GM23338 (cell line): ENCODE measurements at regions not wholly inside any gene's neighbourhood (a gene's known extent, or its start where the extent isn't known, plus 50 kb on each side); places are given as distances from the start of the nearest gene placed in this dataset.
"Not testable (repeated sequence)": the region's sequence is repeated elsewhere in the genome, so short reads cannot be mapped to it uniquely, and the experiment has no call there.

ENCODE experiments used
- CREB1 ChIP-seq: fragments of 250-450 bp; sonication (Bioruptor Pico); IDR thresholded peaks from 2 replicates; pipeline ENCODE4 v1.5.0; 2020; ENCODE audit warnings: low read depth, mild to moderate bottlenecking, moderate library complexity
- EZH2 ChIP-seq: fragments of 200-600 bp; sonication (generic); IDR thresholded peaks from one replicate; pipeline ENCODE4 v1.8.0; 2017; ENCODE audit warnings: antibody characterized with exemption, mild to moderate bottlenecking, low read depth; ENCODE audit not compliant: unreplicated experiment
- EZH2phosphoT487 ChIP-seq: fragments of 200-600 bp; sonication (generic); IDR thresholded peaks from one replicate; pipeline ENCODE4 v1.8.1; 2018; ENCODE audit warnings: antibody characterized with exemption; ENCODE audit not compliant: unreplicated experiment
- JUNB ChIP-seq: IDR thresholded peaks from one replicate; pipeline ENCODE4 v1.6.1; 2016; ENCODE audit warnings: antibody characterized with exemption; ENCODE audit not compliant: unreplicated experiment
- POLR2AphosphoS5 ChIP-seq: IDR thresholded peaks from 2 replicates; pipeline ENCODE4 v1.6.1; 2016; ENCODE audit warnings: antibody characterized with exemption, low read depth
- ZNF114 ChIP-seq: fragments of 250-450 bp; sonication (Bioruptor Pico); IDR thresholded peaks from 2 replicates; pipeline ENCODE4 v1.5.0; 2020; ENCODE audit warnings: mild to moderate bottlenecking, moderate library complexity
- ZNF331 ChIP-seq: fragments of 250-450 bp; sonication (Bioruptor Pico); IDR thresholded peaks from 2 replicates; pipeline ENCODE4 v1.5.0; 2020; ENCODE audit warnings: low read depth, mild to moderate bottlenecking, moderate library complexity
- TF ChIP-seq, protein P1 (sequence below), 2 experiments: fragments of 200-600 bp in 1 of 2; sonication (generic) in 1 of 2; conservative IDR thresholded peaks; 2 replicates each; pipeline versions ENCODE4 v1.5.1 to v1.6.1; 2016 to 2017; ENCODE audit warnings: antibody characterized with exemption in 2 of 2, low read depth in 2 of 2, mild to moderate bottlenecking in 2 of 2, moderate library complexity in 1 of 2
- TF ChIP-seq, protein P2 (sequence below): IDR thresholded peaks from one replicate; pipeline ENCODE4 v1.6.1; 2018; ENCODE audit warnings: antibody characterized with exemption; ENCODE audit not compliant: unreplicated experiment
- TF ChIP-seq, protein P3 (sequence below): IDR thresholded peaks from 2 replicates; pipeline ENCODE4 v1.6.1; 2016; ENCODE audit warnings: antibody characterized with exemption

DNA sequence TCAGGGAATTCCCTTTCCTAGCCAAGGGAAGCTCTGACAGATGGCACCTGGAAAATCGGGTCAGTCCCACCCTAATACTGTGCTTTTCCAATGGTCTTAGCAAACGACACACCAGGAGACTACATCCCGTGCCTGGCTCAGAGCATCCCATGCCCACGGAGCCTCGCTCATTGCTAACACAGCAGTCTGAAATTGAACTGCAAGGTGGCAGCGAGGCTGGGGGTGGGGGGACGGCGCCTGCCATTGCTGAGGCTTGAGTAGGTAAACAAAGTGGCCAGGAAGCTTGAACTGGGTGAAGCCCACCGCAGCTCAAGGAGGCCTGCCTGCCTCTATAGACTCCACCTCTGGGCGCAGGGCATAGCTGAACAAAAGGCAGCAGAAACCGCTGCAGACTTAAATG lies 279.5 kb upstream of the LUZP2 start:
- TF ChIP-seq, protein P1, sequence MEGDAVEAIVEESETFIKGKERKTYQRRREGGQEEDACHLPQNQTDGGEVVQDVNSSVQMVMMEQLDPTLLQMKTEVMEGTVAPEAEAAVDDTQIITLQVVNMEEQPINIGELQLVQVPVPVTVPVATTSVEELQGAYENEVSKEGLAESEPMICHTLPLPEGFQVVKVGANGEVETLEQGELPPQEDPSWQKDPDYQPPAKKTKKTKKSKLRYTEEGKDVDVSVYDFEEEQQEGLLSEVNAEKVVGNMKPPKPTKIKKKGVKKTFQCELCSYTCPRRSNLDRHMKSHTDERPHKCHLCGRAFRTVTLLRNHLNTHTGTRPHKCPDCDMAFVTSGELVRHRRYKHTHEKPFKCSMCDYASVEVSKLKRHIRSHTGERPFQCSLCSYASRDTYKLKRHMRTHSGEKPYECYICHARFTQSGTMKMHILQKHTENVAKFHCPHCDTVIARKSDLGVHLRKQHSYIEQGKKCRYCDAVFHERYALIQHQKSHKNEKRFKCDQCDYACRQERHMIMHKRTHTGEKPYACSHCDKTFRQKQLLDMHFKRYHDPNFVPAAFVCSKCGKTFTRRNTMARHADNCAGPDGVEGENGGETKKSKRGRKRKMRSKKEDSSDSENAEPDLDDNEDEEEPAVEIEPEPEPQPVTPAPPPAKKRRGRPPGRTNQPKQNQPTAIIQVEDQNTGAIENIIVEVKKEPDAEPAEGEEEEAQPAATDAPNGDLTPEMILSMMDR (conservative IDR thresholded peaks at IDR 0.05; ENCODE audit: low read depth in 2 of 2), result not testable (repeated sequence)
- TF ChIP-seq POLR2AphosphoS5; EZH2; CREB1; JUNB; ZNF114 (CRISPR knock-in tag); EZH2phosphoT487; ZNF331 (CRISPR knock-in tag): not testable (repeated sequence)
- TF ChIP-seq, protein P2, sequence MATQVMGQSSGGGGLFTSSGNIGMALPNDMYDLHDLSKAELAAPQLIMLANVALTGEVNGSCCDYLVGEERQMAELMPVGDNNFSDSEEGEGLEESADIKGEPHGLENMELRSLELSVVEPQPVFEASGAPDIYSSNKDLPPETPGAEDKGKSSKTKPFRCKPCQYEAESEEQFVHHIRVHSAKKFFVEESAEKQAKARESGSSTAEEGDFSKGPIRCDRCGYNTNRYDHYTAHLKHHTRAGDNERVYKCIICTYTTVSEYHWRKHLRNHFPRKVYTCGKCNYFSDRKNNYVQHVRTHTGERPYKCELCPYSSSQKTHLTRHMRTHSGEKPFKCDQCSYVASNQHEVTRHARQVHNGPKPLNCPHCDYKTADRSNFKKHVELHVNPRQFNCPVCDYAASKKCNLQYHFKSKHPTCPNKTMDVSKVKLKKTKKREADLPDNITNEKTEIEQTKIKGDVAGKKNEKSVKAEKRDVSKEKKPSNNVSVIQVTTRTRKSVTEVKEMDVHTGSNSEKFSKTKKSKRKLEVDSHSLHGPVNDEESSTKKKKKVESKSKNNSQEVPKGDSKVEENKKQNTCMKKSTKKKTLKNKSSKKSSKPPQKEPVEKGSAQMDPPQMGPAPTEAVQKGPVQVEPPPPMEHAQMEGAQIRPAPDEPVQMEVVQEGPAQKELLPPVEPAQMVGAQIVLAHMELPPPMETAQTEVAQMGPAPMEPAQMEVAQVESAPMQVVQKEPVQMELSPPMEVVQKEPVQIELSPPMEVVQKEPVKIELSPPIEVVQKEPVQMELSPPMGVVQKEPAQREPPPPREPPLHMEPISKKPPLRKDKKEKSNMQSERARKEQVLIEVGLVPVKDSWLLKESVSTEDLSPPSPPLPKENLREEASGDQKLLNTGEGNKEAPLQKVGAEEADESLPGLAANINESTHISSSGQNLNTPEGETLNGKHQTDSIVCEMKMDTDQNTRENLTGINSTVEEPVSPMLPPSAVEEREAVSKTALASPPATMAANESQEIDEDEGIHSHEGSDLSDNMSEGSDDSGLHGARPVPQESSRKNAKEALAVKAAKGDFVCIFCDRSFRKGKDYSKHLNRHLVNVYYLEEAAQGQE, result not testable (repeated sequence)
- TF ChIP-seq, protein P3, sequence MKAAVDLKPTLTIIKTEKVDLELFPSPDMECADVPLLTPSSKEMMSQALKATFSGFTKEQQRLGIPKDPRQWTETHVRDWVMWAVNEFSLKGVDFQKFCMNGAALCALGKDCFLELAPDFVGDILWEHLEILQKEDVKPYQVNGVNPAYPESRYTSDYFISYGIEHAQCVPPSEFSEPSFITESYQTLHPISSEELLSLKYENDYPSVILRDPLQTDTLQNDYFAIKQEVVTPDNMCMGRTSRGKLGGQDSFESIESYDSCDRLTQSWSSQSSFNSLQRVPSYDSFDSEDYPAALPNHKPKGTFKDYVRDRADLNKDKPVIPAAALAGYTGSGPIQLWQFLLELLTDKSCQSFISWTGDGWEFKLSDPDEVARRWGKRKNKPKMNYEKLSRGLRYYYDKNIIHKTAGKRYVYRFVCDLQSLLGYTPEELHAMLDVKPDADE, result not testable (repeated sequence)
